ENCODE measurements at regions not wholly inside any gene's neighbourhood (a gene's known extent, or its start where the extent isn't known, plus 50 kb on each side); places are given as distances from the start of the nearest gene placed in this dataset.
A peak's percentile ranks its signal among the peaks of the same experiment; 100 is the strongest.

DNA sequence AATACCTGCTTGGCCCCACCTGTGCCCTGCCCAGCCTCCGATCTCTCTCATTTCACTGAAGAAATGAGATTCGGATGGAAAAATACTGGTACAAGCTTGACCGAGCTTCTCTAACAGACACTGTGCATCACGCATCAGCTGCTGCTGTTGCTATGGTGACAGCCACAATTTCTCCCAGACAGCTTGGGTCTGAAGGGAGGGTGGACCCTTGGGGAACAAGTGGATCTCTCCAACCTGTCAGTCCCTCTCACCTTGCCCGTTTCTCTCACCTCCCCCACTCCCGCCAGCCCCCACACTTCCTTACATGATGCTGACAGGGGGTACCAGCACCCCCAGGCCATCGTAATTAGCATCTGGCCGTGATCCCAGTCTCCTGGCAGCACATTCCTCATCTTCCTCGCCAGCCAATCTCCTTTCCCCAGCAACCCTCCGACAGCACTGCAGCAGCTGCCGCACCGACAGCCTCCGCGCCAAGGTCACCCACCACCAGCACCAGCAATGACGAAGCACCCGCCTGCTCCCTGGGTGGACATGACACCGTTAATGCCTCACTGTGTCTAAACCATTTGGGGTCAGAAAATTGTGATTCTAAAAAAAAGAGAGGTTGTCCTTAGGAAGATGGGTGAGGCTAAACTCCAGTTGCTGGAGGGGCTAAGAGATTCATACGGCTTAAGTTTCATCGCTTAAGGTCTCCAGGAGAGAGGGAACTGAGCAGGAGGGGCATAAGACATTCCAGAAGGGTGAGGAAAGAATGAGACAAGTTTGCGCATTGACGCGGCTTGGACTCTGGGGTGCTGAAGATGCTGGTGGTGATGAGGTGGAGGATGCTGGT lies 58.6 kb upstream of the TNRC6A start:
- ATAC-seq (ENCODE audit: low read depth) (peak; percentile 76), DNase-seq (ENCODE audit: low spot score in 2 of 2) (no peak)
- peak overlapping the region; percentile 7 for H3K27ac Mint-ChIP-seq
- no peaks in the 10 kb centered on the region for H3K36me3 Mint-ChIP-seq
- H3K4me3 Mint-ChIP-seq, result no peak overlapping the region
- H3K27me3 Mint-ChIP-seq, result peaks cover 9% of the 10 kb centered on the region
- H3K4me1 Mint-ChIP-seq, result peaks cover 10% of the 10 kb centered on the region
- no peaks in the 10 kb centered on the region for H3K9me3 Mint-ChIP-seq

DNA sequence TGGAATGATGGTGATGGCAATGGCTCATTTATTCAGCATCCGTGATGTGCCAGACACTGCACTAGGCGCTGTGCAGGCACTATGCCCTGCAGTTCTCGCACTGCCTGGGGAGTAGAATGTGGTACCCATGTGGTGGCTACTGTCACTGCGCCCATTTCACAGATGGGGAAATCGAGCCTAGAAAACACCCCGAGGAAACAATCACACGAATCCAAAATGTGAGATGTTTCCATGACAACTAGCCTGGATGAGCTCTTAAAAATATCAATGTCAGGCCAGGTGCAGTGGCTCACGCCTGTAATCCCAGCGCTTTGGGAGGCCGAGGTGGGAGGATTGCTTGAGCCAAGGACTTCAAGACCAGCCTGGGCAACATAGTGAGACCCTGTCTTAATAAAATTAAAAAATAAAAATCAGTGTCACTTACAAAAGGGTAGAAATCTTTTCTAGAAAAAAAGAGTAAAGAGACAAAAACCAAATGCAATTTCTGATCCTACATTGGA lies 57.9 kb upstream of the TNRC6A start:
- Mint-ChIP-seq H3K27ac (peak overlapping the region; percentile 40), H3K36me3 (no peaks in the 10 kb centered on the region), H3K27me3 (peaks cover 9% of the 10 kb centered on the region), H3K4me1 (peaks cover 10% of the 10 kb centered on the region), H3K4me3 (no peak overlapping the region), H3K9me3 (no peaks in the 10 kb centered on the region)
- DNase-seq (ENCODE audit: low spot score in 2 of 2) (no peak), ATAC-seq (ENCODE audit: low read depth) (no peak)

DNA sequence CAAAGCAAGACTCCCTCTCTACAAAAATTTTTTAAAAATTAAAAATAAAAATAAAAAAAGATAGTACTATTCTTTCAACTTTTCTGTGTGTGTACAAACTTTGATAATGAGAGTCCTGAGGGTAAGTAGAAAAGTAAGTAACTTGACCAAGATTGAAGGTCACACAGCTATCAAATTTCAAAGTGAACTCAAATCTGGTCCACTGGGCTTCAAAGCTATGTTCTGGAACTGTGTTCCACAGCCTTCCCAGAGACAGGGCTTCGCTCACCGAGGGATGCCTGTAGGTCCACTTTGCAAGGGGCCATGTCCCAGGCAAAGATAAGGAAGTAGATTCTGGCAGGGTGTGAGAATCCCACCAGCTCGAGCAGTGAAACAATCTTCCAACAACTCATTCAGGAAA lies 56.3 kb upstream of the TNRC6A start:
- Mint-ChIP-seq H3K27me3 (peaks cover 14% of the 10 kb centered on the region), H3K27ac (no peak overlapping the region), H3K9me3 (no peaks in the 10 kb centered on the region), H3K4me1 (peaks cover 10% of the 10 kb centered on the region), H3K4me3 (no peak overlapping the region), H3K36me3 (no peaks in the 10 kb centered on the region)
- ATAC-seq (ENCODE audit: low read depth) (no peak), DNase-seq (ENCODE audit: low spot score in 2 of 2) (no peak)

DNA sequence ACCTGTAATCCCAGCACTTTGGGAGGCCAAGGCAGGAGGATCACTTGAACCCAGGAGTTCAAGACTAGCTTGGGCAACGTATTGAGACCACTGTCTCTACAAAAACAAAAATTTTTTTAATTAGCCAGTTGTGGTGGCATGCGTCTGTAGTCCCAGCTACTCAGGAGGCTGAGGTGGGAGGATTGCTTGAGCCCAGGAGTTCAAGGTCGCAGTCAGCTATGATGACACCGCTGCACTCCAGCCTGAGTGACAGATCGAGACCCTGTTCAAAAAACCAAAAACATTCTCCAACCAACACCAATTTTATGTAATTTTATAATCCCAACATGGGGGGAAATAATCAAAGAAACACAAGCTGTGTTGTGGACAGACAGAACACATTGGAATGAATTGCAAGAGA lies 54.6 kb upstream of the TNRC6A start:
- Mint-ChIP-seq H3K9me3 (no peaks in the 10 kb centered on the region), H3K4me3 (no peak overlapping the region), H3K27me3 (peaks cover 12% of the 10 kb centered on the region), H3K27ac (no peak overlapping the region), H3K36me3 (no peaks in the 10 kb centered on the region), H3K4me1 (peaks cover 6% of the 10 kb centered on the region)
- ATAC-seq (ENCODE audit: low read depth), result no peak
- DNase-seq (ENCODE audit: low spot score in 2 of 2), result no peak

DNA sequence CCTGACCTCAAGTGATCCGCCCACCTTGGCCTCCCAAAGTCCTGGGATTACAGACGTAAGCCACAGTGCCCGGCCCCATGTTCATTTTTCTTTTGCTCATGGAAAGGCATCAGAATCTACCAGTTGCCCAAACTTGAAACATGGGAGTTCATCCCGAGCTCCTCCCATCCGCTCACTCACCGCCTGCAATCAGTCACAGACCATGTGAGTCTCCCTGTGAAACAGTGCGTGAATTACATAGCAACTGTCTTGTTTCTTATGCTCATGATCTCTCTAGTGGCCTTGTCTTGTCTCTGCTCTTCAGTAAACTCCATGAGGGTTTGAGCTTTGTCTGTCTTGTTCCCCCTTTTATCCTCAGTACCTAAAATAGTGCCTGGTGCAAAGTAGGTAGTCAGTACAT lies 52.1 kb upstream of the TNRC6A start:
- H3K9me3 Mint-ChIP-seq, result no peaks in the 10 kb centered on the region
- no peak overlapping the region for H3K4me3 Mint-ChIP-seq
- peaks cover 2% of the 10 kb centered on the region for H3K4me1 Mint-ChIP-seq
- DNase-seq (ENCODE audit: low spot score in 2 of 2), result no peak
- no peak for ATAC-seq (ENCODE audit: low read depth)
- H3K36me3 Mint-ChIP-seq, result no peaks in the 10 kb centered on the region
- peaks cover 7% of the 10 kb centered on the region for H3K27me3 Mint-ChIP-seq
- H3K27ac Mint-ChIP-seq, result no peak overlapping the region

Measured in memory B cell (primary cell).